ENCODE measurements at regions not wholly inside any gene's neighbourhood (a gene's known extent, or its start where the extent isn't known, plus 50 kb on each side); places are given as distances from the start of the nearest gene placed in this dataset.

DNA sequence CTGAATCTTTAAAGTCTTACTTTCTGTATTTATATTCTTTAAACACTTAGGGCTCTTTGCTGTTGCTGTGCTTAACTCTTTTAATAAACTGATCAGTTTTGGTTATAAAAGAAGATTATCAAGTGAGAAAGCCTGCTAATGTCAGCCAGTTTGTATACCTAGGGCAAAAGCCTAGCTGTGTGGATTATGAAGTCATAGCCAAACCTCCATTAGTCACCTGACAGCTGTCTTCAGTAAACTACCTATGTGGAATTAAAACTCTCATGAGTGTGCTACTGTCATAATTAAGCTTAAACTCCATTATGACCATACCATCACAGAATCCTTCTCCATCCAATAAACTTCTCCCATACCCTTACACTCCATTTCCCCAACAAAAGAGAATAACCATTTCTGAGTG is 762.7 kb downstream of the NTRK3 start:
- Histone ChIP-seq H3K4me3 (replicated peaks in 1 of 4; ENCODE audit: control extremely low read depth in 1 of 4, insufficient read depth in 1 of 4, low read depth in 3 of 4, low read length in 4 of 4) (no peak overlapping the region), H3K27ac (ENCODE audit: insufficient read depth, low read length) (no peak overlapping the region), H3K4me2 (ENCODE audit: extremely low read depth, insufficient read depth, low read length) (no peak overlapping the region), H3K4me1 (ENCODE audit: control insufficient read depth, extremely low read depth, insufficient read depth, low read length) (no peaks in the 10 kb centered on the region), H3K9ac (ENCODE audit: insufficient read depth, low read length) (no peak overlapping the region), H3K79me2 (ENCODE audit: control insufficient read depth, insufficient read depth, low read length) (no peaks in the 10 kb centered on the region), H4K20me1 (ENCODE audit: control insufficient read depth, extremely low read depth, insufficient read depth, low read length) (no peaks in the 10 kb centered on the region), H3K9me3 (ENCODE audit: control insufficient read depth, insufficient read depth, low read depth, low read length) (no peaks in the 10 kb centered on the region), H3K27me3 (ENCODE audit: control insufficient read depth, insufficient read depth, low read length) (no peaks in the 10 kb centered on the region), H3K36me3 (ENCODE audit: control insufficient read depth, insufficient read depth, low read length) (no peaks in the 10 kb centered on the region), H2AFZ (ENCODE audit: low read length) (no peak overlapping the region)
- TF ChIP-seq EZH2 (IDR thresholded peaks at IDR 0.05; ENCODE audit: low read length, missing control alignments) = no peak
- TF ChIP-seq, protein P1, sequence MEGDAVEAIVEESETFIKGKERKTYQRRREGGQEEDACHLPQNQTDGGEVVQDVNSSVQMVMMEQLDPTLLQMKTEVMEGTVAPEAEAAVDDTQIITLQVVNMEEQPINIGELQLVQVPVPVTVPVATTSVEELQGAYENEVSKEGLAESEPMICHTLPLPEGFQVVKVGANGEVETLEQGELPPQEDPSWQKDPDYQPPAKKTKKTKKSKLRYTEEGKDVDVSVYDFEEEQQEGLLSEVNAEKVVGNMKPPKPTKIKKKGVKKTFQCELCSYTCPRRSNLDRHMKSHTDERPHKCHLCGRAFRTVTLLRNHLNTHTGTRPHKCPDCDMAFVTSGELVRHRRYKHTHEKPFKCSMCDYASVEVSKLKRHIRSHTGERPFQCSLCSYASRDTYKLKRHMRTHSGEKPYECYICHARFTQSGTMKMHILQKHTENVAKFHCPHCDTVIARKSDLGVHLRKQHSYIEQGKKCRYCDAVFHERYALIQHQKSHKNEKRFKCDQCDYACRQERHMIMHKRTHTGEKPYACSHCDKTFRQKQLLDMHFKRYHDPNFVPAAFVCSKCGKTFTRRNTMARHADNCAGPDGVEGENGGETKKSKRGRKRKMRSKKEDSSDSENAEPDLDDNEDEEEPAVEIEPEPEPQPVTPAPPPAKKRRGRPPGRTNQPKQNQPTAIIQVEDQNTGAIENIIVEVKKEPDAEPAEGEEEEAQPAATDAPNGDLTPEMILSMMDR (conservative IDR thresholded peaks at IDR 0.05 in 1 of 2, IDR thresholded peaks at IDR 0.05 in 1 of 2; ENCODE audit: low read depth in 1 of 2, low read length in 2 of 2) = no peak
- peak in 1 of 2 donors; percentile 10 for DNase-seq (ENCODE audit: low read depth in 2 of 2)

DNA sequence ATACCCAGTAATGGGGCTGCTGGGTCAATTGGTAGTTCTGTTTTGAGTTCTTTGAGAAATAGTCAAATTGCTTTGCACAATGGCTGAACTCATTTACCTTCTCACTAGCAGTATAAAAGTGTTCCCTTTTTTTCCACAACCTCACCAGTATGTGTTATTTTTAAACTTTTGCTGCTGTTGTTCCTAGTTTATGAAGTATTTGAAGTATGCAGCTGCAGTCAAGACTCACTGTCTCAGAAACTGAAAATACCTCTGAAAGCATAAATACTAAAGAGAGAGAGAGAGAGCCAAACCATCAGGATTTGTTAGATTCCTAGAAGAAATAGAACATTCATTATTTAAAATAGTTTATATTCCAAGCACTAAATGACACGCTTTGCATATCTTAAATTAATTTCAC is 764.2 kb downstream of the NTRK3 start:
- TF ChIP-seq EZH2 (IDR thresholded peaks at IDR 0.05; ENCODE audit: low read length, missing control alignments) = no peak
- TF ChIP-seq, protein P1 (conservative IDR thresholded peaks at IDR 0.05 in 1 of 2, IDR thresholded peaks at IDR 0.05 in 1 of 2; ENCODE audit: low read depth in 1 of 2, low read length in 2 of 2) = no peak
- Histone ChIP-seq H3K27ac (ENCODE audit: insufficient read depth, low read length) (no peak overlapping the region), H3K4me1 (ENCODE audit: control insufficient read depth, extremely low read depth, insufficient read depth, low read length) (no peaks in the 10 kb centered on the region), H3K27me3 (ENCODE audit: control insufficient read depth, insufficient read depth, low read length) (no peaks in the 10 kb centered on the region), H3K4me3 (replicated peaks in 1 of 4; ENCODE audit: control extremely low read depth in 1 of 4, insufficient read depth in 1 of 4, low read depth in 3 of 4, low read length in 4 of 4) (no peak overlapping the region), H4K20me1 (ENCODE audit: control insufficient read depth, extremely low read depth, insufficient read depth, low read length) (no peaks in the 10 kb centered on the region), H3K9me3 (ENCODE audit: control insufficient read depth, insufficient read depth, low read depth, low read length) (no peaks in the 10 kb centered on the region), H3K36me3 (ENCODE audit: control insufficient read depth, insufficient read depth, low read length) (no peaks in the 10 kb centered on the region), H3K9ac (ENCODE audit: insufficient read depth, low read length) (no peak overlapping the region), H3K79me2 (ENCODE audit: control insufficient read depth, insufficient read depth, low read length) (no peaks in the 10 kb centered on the region), H3K4me2 (ENCODE audit: extremely low read depth, insufficient read depth, low read length) (no peak overlapping the region), H2AFZ (ENCODE audit: low read length) (no peak overlapping the region)
- DNase-seq (ENCODE audit: low read depth in 2 of 2) = peak in 1 of 2 donors; percentile 58

DNA sequence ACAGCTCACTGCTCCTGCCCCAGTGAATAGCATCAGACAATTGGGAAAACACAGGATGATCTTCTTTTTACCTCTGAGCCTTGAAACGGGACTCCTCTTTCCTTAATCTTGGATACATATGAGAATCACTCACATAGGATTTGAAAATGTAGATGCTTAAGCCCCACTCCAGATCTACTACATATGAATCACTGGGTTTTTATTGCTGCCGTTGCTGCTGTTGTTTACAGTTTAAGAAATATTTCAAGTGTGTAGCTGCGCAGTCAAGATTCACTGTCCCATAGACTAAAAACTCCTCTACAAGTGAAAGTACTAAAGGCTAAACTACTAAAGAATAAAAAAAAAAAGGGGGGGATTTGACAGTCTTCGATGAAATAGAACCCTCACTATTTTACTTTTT is 765.9 kb downstream of the NTRK3 start:
- Histone ChIP-seq H3K27ac (ENCODE audit: insufficient read depth, low read length) (no peak overlapping the region), H3K4me1 (ENCODE audit: control insufficient read depth, extremely low read depth, insufficient read depth, low read length) (no peaks in the 10 kb centered on the region), H3K36me3 (ENCODE audit: control insufficient read depth, insufficient read depth, low read length) (no peaks in the 10 kb centered on the region), H3K79me2 (ENCODE audit: control insufficient read depth, insufficient read depth, low read length) (no peaks in the 10 kb centered on the region), H3K9me3 (ENCODE audit: control insufficient read depth, insufficient read depth, low read depth, low read length) (no peaks in the 10 kb centered on the region), H4K20me1 (ENCODE audit: control insufficient read depth, extremely low read depth, insufficient read depth, low read length) (no peaks in the 10 kb centered on the region), H3K4me3 (replicated peaks in 1 of 4; ENCODE audit: control extremely low read depth in 1 of 4, insufficient read depth in 1 of 4, low read depth in 3 of 4, low read length in 4 of 4) (no peak overlapping the region), H3K27me3 (ENCODE audit: control insufficient read depth, insufficient read depth, low read length) (no peaks in the 10 kb centered on the region), H3K4me2 (ENCODE audit: extremely low read depth, insufficient read depth, low read length) (no peak overlapping the region), H3K9ac (ENCODE audit: insufficient read depth, low read length) (no peak overlapping the region), H2AFZ (ENCODE audit: low read length) (no peak overlapping the region)
- TF ChIP-seq EZH2 (IDR thresholded peaks at IDR 0.05; ENCODE audit: low read length, missing control alignments) = no peak
- TF ChIP-seq, protein P1 (conservative IDR thresholded peaks at IDR 0.05 in 1 of 2, IDR thresholded peaks at IDR 0.05 in 1 of 2; ENCODE audit: low read depth in 1 of 2, low read length in 2 of 2) = no peak
- no peak for DNase-seq (ENCODE audit: low read depth in 2 of 2)
